Fibroblast of the aortic adventitia (primary cell): ENCODE measurements at regions not wholly inside any gene's neighbourhood (a gene's known extent, or its start where the extent isn't known, plus 50 kb on each side); places are given as distances from the start of the nearest gene placed in this dataset.

Experiments used
- DNase-seq: peaks from one replicate; pipeline ENCODE4 v3.0.0-alpha.2; 2010; ENCODE audit warnings: low read depth
- H3K4me3 ChIP-seq: 2 replicates; pipeline ENCODE4 v1.5.1; 2011; ENCODE audit warnings: low read depth, mild to moderate bottlenecking, control low read depth, low read length, moderate library complexity
- CTCF ChIP-seq: IDR thresholded peaks from 2 replicates; pipeline ENCODE4 v1.5.1; 2011; ENCODE audit warnings: mild to moderate bottlenecking, low read length, control low read depth, inconsistent platforms; ENCODE audit not compliant: insufficient read depth

GRCh38 chr1:5265438-5266075 is 611.1 kb downstream of the AJAP1 start:
- no peak overlapping the region for H3K4me3 ChIP-seq
- no peak for TF ChIP-seq CTCF
- no peak for DNase-seq

DNA sequence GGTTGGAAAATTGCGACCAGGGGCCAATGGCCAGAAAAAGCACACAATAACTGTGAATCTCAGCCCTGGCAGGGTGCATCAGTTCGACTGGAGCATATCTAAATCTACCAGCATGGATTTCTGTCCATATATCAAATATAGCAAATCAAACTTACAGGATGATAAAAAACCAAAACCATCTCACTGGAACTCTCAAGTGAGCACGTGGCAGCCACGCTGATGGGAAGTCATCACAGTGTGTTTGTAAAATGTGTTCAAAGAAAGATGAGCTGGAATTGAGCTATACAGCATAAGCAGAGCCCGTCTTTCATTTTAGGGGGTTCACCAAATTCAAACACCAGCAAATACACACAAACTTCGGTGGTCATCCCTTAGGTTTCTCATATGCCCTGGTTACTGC is 610.1 kb downstream of the AJAP1 start:
- H3K4me3 ChIP-seq: no peak overlapping the region
- TF ChIP-seq CTCF: no peak
- no peak for DNase-seq

DNA sequence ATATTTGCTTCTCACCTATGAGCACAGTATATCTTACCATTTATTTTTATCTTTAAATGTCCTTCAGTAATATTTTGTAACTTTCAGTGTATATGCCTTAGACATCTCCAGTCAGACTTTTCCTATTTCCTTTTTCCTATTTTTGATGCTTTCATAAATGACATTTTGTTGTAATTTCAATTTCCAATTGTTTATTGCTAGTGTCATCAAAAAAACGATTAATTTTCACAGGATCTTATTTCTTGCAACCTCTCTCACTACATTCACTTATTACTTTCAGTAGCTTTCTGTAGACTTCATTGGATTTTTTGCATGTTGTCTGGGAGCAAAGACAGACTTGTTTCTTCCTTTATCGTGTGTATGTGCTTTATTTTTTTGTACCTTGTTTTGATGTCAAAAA is 602.4 kb downstream of the AJAP1 start:
- no peak for TF ChIP-seq CTCF
- DNase-seq: no peak

GRCh38 chr1:5254975-5255374 is 600.6 kb downstream of the AJAP1 start:
- DNase-seq: no peak
- TF ChIP-seq CTCF: no peak
- H3K4me3 ChIP-seq: no peak overlapping the region

More for the DNA sequence above, 602.4 kb downstream of the AJAP1 start:
- H3K4me3 ChIP-seq: no peak overlapping the region

- TF ChIP-seq CTCF: no peak
- H3K4me3 ChIP-seq: no peak overlapping the region
Measured at GRCh38 chr1:5254131-5254725, 599.8 kb downstream of the AJAP1 start.

DNA sequence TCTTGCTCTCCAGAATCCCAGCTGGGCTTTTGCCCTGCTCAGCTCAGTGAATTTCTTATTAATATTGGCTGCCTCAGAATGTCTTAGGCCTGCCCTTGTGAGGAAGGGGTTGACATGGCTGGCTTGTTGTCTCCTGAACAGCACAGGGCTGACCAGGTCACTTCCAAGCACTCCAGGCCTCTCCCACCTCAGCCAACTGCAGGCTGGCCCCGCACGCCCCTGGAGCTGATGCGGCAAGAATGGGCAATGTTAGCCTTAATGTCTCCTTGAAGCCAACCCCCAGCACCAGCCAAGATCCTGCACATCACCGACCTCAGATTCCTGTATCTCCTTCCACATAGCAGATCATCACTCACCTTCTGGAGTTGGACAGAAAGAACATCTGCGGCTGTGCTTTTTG is 598.6 kb downstream of the AJAP1 start:
- no peak overlapping the region for H3K4me3 ChIP-seq
- DNase-seq: no peak
- TF ChIP-seq CTCF: no peak

More at GRCh38 chr1:5254131-5254725, 599.8 kb downstream of the AJAP1 start:
- DNase-seq: no peak
